NCI-H1436 treated with DMSO at 0.1 percent for 48 hours (cell line): ENCODE measurements at regions not wholly inside any gene's neighbourhood (a gene's known extent, or its start where the extent isn't known, plus 50 kb on each side); places are given as distances from the start of the nearest gene placed in this dataset.

Source experiments
- DNase-seq: peaks from one replicate; lab custom pipeline; 2025; lab: John Stamatoyannopoulos, UW

- no peak for DNase-seq
These were observed 204.7 kb upstream of the TANK start for GRCh38 chr2:160955578-160955977.

GRCh38 chr2:160956243-160956802 lies 203.9 kb upstream of the TANK start:
- DNase-seq: no peak

- DNase-seq: no peak
These were observed 196.3 kb upstream of the TANK start for GRCh38 chr2:160963957-160964356.

GRCh38 chr2:160967523-160967922 lies 192.7 kb upstream of the TANK start:
- DNase-seq: no peak

GRCh38 chr2:160968183-160968582 lies 192.0 kb upstream of the TANK start:
- no peak for DNase-seq

- no peak for DNase-seq
These were observed 189.9 kb upstream of the TANK start for GRCh38 chr2:160970052-160970965.

GRCh38 chr2:160973991-160974390 lies 186.2 kb upstream of the TANK start:
- DNase-seq: no peak

- DNase-seq: no peak
These were observed 185.4 kb upstream of the TANK start for GRCh38 chr2:160974803-160975202.

GRCh38 chr2:160976797-160977196 lies 183.4 kb upstream of the TANK start:
- no peak for DNase-seq

- no peak for DNase-seq
These were observed 182.9 kb upstream of the TANK start for GRCh38 chr2:160977376-160977775.

- no peak for DNase-seq
These were observed 182.4 kb upstream of the TANK start for GRCh38 chr2:160977854-160978253.

- no peak for DNase-seq
These were observed 175.7 kb upstream of the TANK start for GRCh38 chr2:160984426-160985077.

GRCh38 chr2:160989778-160990177 lies 170.4 kb upstream of the TANK start:
- DNase-seq: no peak

- DNase-seq: no peak
These were observed 166.6 kb upstream of the TANK start for GRCh38 chr2:160993654-160994061.

GRCh38 chr2:160994141-160995002 lies 165.9 kb upstream of the TANK start:
- peak; percentile 37 for DNase-seq

GRCh38 chr2:160996584-160996983 lies 163.6 kb upstream of the TANK start:
- DNase-seq: no peak

- DNase-seq: no peak
These were observed 155.8 kb upstream of the TANK start for GRCh38 chr2:161004379-161004778.

GRCh38 chr2:161005170-161005569 lies 155.1 kb upstream of the TANK start:
- DNase-seq: no peak

GRCh38 chr2:161008311-161008710 lies 151.9 kb upstream of the TANK start:
- DNase-seq: no peak

GRCh38 chr2:161010503-161011015 lies 149.7 kb upstream of the TANK start:
- no peak for DNase-seq

GRCh38 chr2:161017780-161018470 lies 142.3 kb upstream of the TANK start:
- DNase-seq: no peak
